ENCODE measurements at regions not wholly inside any gene's neighbourhood (a gene's known extent, or its start where the extent isn't known, plus 50 kb on each side); places are given as distances from the start of the nearest gene placed in this dataset.

GRCh38 chr12:118641249-118641648 is 264.9 kb downstream of the SUDS3 start (continued):
- TF ChIP-seq DZIP1 (CRISPR knock-in tag; IDR thresholded peaks at IDR 0.05) = no peak
- no peak for TF ChIP-seq ZNF720 (CRISPR knock-in tag; IDR thresholded peaks at IDR 0.05)
- TF ChIP-seq ZNF280B (CRISPR knock-in tag; IDR thresholded peaks at IDR 0.05; ENCODE audit: borderline replicate concordance) = no peak
- no peak for TF ChIP-seq SSRP1 (CRISPR knock-in tag; IDR thresholded peaks at IDR 0.05)
- TF ChIP-seq RXRB (CRISPR knock-in tag; IDR thresholded peaks at IDR 0.05; ENCODE audit: borderline replicate concordance) = no peak
- TF ChIP-seq HMG20B (CRISPR knock-in tag; conservative IDR thresholded peaks at IDR 0.05) = no peak
- TF ChIP-seq ZNF207 (IDR thresholded peaks at IDR 0.05; ENCODE audit: borderline replicate concordance) = no peak
- no peak for TF ChIP-seq LCORL (IDR thresholded peaks at IDR 0.05)
- no peak for TF ChIP-seq LCORL (CRISPR knock-in tag; IDR thresholded peaks at IDR 0.05)

- H3K36me3 ChIP-seq (replicated peaks in 1 of 2; ENCODE audit: control insufficient read depth in 1 of 2, insufficient read depth in 2 of 2, low read length in 2 of 2) = no peaks in the 10 kb centered on the region
- no peaks in the 10 kb centered on the region for H3K9me3 ChIP-seq (ENCODE audit: low read length)
- no peak overlapping the region for H3K4me2 ChIP-seq (ENCODE audit: low read depth, low read length)
- POLR2A ChIA-PET = no interaction called here
- no TSS peak for BruUV-seq (replicated peaks)
- no peak for ATAC-seq
- CTCF ChIA-PET (ENCODE audit: low intra/inter-chr PET ratio, low total read pairs) = no interaction called here
- intact Hi-C loops (cut with micrococcal nuclease; ENCODE audit: unreplicated experiment) = no loop called here
- WGBS (ENCODE audit: low lambda C conversion rate) = 3% methylated on average over 3 of the region's 3 CpGs
- DNase-seq (ENCODE audit: low spot score) = peak; percentile 23
- no peak overlapping the region for H3K4me3 ChIP-seq (replicated peaks in 1 of 3; ENCODE audit: insufficient read depth in 1 of 3, low read depth in 2 of 3, low read length in 3 of 3)
- no peak overlapping the region for H3K27ac ChIP-seq (ENCODE audit: extremely low read length, insufficient read depth, low read length)
- in situ Hi-C loops (cut with HindIII; ENCODE audit: extremely low pct_ligation_motif_present, low pct_unique_long_range_greater_than_20kb) = no loop called here
- no peak for FAIRE-seq
- no peaks in the 10 kb centered on the region for H3K4me1 ChIP-seq (ENCODE audit: insufficient read depth, low read length)
- H3K9ac ChIP-seq (ENCODE audit: insufficient read depth, low read depth, low read length) = no peak overlapping the region
- no peaks in the 10 kb centered on the region for H4K20me1 ChIP-seq (ENCODE audit: insufficient read depth, low read length)
- no peaks in the 10 kb centered on the region; a peak in 1 of 5 replicates for H3K27me3 ChIP-seq (ENCODE audit: control insufficient read depth in 1 of 2, insufficient read depth in 2 of 2, low read length in 2 of 2)
- no peaks in the 10 kb centered on the region for H3K79me2 ChIP-seq (ENCODE audit: insufficient read depth, low read length)
- no peak overlapping the region for H2AFZ ChIP-seq (ENCODE audit: low read length)
- no peak for TF ChIP-seq HOXA7 (CRISPR knock-in tag; IDR thresholded peaks at IDR 0.05)
- no peak for TF ChIP-seq ZNF414 (CRISPR knock-in tag; IDR thresholded peaks at IDR 0.05)
- TF ChIP-seq ZNF761 (CRISPR knock-in tag; conservative IDR thresholded peaks at IDR 0.05) = no peak
- peak; percentile 43; the same call in 1 of the 2 replicates for TF ChIP-seq IRF2 (CRISPR knock-in tag; IDR thresholded peaks at IDR 0.05)
- no peak for TF ChIP-seq DMTF1 (CRISPR knock-in tag; IDR thresholded peaks at IDR 0.05)
Measured at GRCh38 chr12:118645219-118645618, 268.9 kb downstream of the SUDS3 start.
